IPS DF 4.7 (cell line): ENCODE measurements at regions not wholly inside any gene's neighbourhood (a gene's known extent, or its start where the extent isn't known, plus 50 kb on each side); places are given as distances from the start of the nearest gene placed in this dataset.

Source experiments
- DNase-seq: peaks from one replicate; pipeline ENCODE4 v3.0.0-alpha.2; 2013; ENCODE audit warnings: low spot score; ENCODE audit errors: extremely low read depth

- DNase-seq, result no peak
These were observed 90.3 kb upstream of the ACO1 start for GRCh38 chr9:32294106-32294505.

GRCh38 chr9:32300373-32300772 is 84.1 kb upstream of the ACO1 start:
- DNase-seq, result no peak

- DNase-seq, result no peak
These were observed 79.9 kb upstream of the ACO1 start for GRCh38 chr9:32304495-32304894.

- no peak for DNase-seq
These were observed 78.4 kb upstream of the ACO1 start for GRCh38 chr9:32306006-32306405.

- DNase-seq, result no peak
These were observed 65.0 kb upstream of the ACO1 start for GRCh38 chr9:32319312-32319929.

- DNase-seq, result no peak
These were observed 61.8 kb upstream of the ACO1 start for GRCh38 chr9:32322622-32323021.

- no peak for DNase-seq
These were observed 58.3 kb upstream of the ACO1 start for GRCh38 chr9:32326146-32326545.

- no peak for DNase-seq
These were observed 53.2 kb upstream of the ACO1 start for GRCh38 chr9:32331240-32331639.

GRCh38 chr9:32334112-32334511 is 50.3 kb upstream of the ACO1 start:
- DNase-seq, result no peak
